Left lobe of liver (tissue), 2 donors: ENCODE measurements at regions not wholly inside any gene's neighbourhood (a gene's known extent, or its start where the extent isn't known, plus 50 kb on each side); places are given as distances from the start of the nearest gene placed in this dataset.
A peak's percentile ranks its signal among the peaks of the same experiment; 100 is the strongest.
"Not testable (repeated sequence)": the region's sequence is repeated elsewhere in the genome, so short reads cannot be mapped to it uniquely, and the experiment has no call there.

Experiments
- ATAC-seq: fragments of 200-7000 bp; cut with Tn5 transposase; one replicate; pipeline ENCODE4 v1.9.1; 2020; ENCODE audit warnings: mild to moderate bottlenecking, moderate library complexity
- DNase-seq: peaks from one replicate; pipeline ENCODE4 v3.0.0-alpha.2; 2020; ENCODE audit warnings: low spot score
- donor health status: DM: no; HTN: no; CAD: no; lungs with moderate emphysema.
- donor health status: DM: no; HTN: yes; CAD: no.

GRCh38 chr16:85526185-85526974 is 86.7 kb upstream of the GSE1 start:
- no peak for ATAC-seq
- DNase-seq = no peak

- peak; percentile 84 for DNase-seq
- peak; percentile 56 for ATAC-seq
Observed at GRCh38 chr16:85527042-85527766, 85.9 kb upstream of the GSE1 start.

- DNase-seq = no peak
- no peak for ATAC-seq
Observed at GRCh38 chr16:85527767-85528297, 85.3 kb upstream of the GSE1 start.

- ATAC-seq (no peak), DNase-seq (no peak)
Observed at GRCh38 chr16:85528528-85529387, 84.4 kb upstream of the GSE1 start.

GRCh38 chr16:85529489-85530369 is 83.4 kb upstream of the GSE1 start:
- DNase-seq (no peak), ATAC-seq (peak; percentile 1)

GRCh38 chr16:85530370-85530739 is 82.8 kb upstream of the GSE1 start:
- ATAC-seq (no peak), DNase-seq (no peak)

GRCh38 chr16:85531516-85531915 is 81.6 kb upstream of the GSE1 start:
- DNase-seq = no peak
- no peak for ATAC-seq

- ATAC-seq = no peak
- DNase-seq = no peak
Observed at GRCh38 chr16:85532147-85532546, 81.0 kb upstream of the GSE1 start.

GRCh38 chr16:85533593-85533992 is 79.5 kb upstream of the GSE1 start:
- DNase-seq, ATAC-seq: not testable (repeated sequence)

- DNase-seq = no peak
- ATAC-seq = peak; percentile 24
Observed at GRCh38 chr16:85534536-85535351, 78.4 kb upstream of the GSE1 start.

GRCh38 chr16:85535352-85536072 is 77.6 kb upstream of the GSE1 start:
- DNase-seq (peak; percentile 89), ATAC-seq (peak; percentile 65)

GRCh38 chr16:85536073-85536410 is 77.1 kb upstream of the GSE1 start:
- DNase-seq (no peak), ATAC-seq (no peak)

GRCh38 chr16:85536411-85537330 is 76.5 kb upstream of the GSE1 start:
- peak; percentile 47 for ATAC-seq
- peak; percentile 72 for DNase-seq

- DNase-seq (no peak), ATAC-seq (no peak)
Observed at GRCh38 chr16:85537331-85537788, 75.8 kb upstream of the GSE1 start.

- peak; percentile 79 for DNase-seq
- peak; percentile 63 for ATAC-seq
Observed at GRCh38 chr16:85537795-85538401, 75.2 kb upstream of the GSE1 start.

GRCh38 chr16:85539084-85539483 is 74.0 kb upstream of the GSE1 start:
- ATAC-seq (no peak), DNase-seq (no peak)

GRCh38 chr16:85539629-85540291 is 73.4 kb upstream of the GSE1 start:
- ATAC-seq (peak; percentile 53), DNase-seq (peak; percentile 82)
